Sigmoid colon (tissue), 4 donors: ENCODE measurements at regions not wholly inside any gene's neighbourhood (a gene's known extent, or its start where the extent isn't known, plus 50 kb on each side); places are given as distances from the start of the nearest gene placed in this dataset.

ENCODE experiments used
- CTCF ChIP-seq, 4 experiments: fragments of 450-650 bp in 3 of 4; fragments of 200-600 bp in 1 of 4; IDR thresholded peaks; one replicate each; pipeline ENCODE4 v1.5.1; 2016 to 2019; ENCODE audit warnings: antibody characterized with exemption in 4 of 4, mild to moderate bottlenecking in 3 of 4, moderate library complexity in 2 of 4
- EP300 ChIP-seq, 4 donors: sonication (generic); formaldehyde crosslinking; IDR thresholded peaks; one replicate each; pipeline ENCODE4 v1.6.1; 2017; ENCODE audit warnings: antibody characterized with exemption in 4 of 4
- POLR2A ChIP-seq, 2 donors: fragments of 450-650 bp; IDR thresholded peaks; one replicate each; pipeline ENCODE4 v1.6.1; 2016; ENCODE audit warnings: antibody characterized with exemption in 2 of 2, mild to moderate bottlenecking in 2 of 2, moderate library complexity in 2 of 2
- POLR2AphosphoS5 ChIP-seq, 4 donors: sonication (generic); formaldehyde crosslinking; IDR thresholded peaks; one replicate each; pipeline ENCODE4 v1.6.1; 2017; ENCODE audit warnings: antibody characterized with exemption in 4 of 4

GRCh38 chr19:30093966-30094755, 152.1 kb downstream of the URI1 start:
- TF ChIP-seq POLR2AphosphoS5 (IDR thresholded peaks at IDR 0.05) (no peak), EP300 (IDR thresholded peaks at IDR 0.05) (no peak), CTCF (IDR thresholded peaks at IDR 0.05) (no peak), POLR2A (IDR thresholded peaks at IDR 0.05) (no peak)
